Stimulated activated memory B cell treated with anti-CD40 and anti-IgM and Interleukin-4, amounts not matched to agents 10 μg/mL and 1 μg/mL and 100 μg/mL, for 72 hours (primary cell): ENCODE measurements at regions not wholly inside any gene's neighbourhood (a gene's known extent, or its start where the extent isn't known, plus 50 kb on each side); places are given as distances from the start of the nearest gene placed in this dataset.

Source experiments
- ATAC-seq: fragments of 150-1000 bp; cut with Tn5 transposase; 2 replicates; pipeline ENCODE4 v1.10.0; 2021
- H3K27ac Mint-ChIP-seq: one replicate; pipeline ENCODE4 v1.8.0; 2022; ENCODE audit warnings: mild to moderate bottlenecking, mixed read lengths
- H3K27me3 Mint-ChIP-seq: one replicate; pipeline ENCODE4 v1.8.0; 2022; ENCODE audit warnings: mixed read lengths
- H3K36me3 Mint-ChIP-seq: one replicate; pipeline ENCODE4 v1.8.0; 2022; ENCODE audit warnings: mixed read lengths
- H3K4me1 Mint-ChIP-seq: one replicate; pipeline ENCODE4 v1.8.0; 2022; ENCODE audit warnings: mixed read lengths
- H3K4me3 Mint-ChIP-seq: one replicate; pipeline ENCODE4 v1.8.0; 2022; ENCODE audit warnings: mild to moderate bottlenecking, moderate library complexity, mixed read lengths
- H3K9me3 Mint-ChIP-seq: one replicate; pipeline ENCODE4 v1.8.0; 2022; ENCODE audit warnings: mixed read lengths

DNA sequence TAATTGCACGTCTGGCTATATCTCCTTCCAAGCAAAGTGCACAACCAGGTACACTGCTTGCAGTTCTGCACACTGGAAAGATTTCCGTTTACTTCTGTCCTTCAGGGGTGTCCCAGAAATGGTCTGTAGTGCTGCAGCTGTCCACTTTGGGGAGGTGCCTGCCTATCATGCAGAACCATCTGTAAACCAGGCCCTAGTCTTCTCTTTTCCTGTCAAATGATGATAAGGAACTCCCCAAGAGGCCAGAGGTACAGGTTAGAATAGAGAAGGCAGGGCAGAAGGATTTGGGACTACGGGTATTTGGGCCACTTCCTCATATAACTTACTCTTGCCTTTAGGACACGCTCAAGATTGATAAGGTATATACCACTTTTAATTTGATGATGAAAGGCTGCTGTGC is 746.9 kb downstream of the FAT4 start:
- no peaks in the 10 kb centered on the region for H3K4me1 Mint-ChIP-seq
- peaks cover 3% of the 10 kb centered on the region for H3K9me3 Mint-ChIP-seq
- no peak for ATAC-seq
- H3K4me3 Mint-ChIP-seq = no peak overlapping the region
- H3K27me3 Mint-ChIP-seq = no peaks in the 10 kb centered on the region
- H3K27ac Mint-ChIP-seq = no peak overlapping the region
- H3K36me3 Mint-ChIP-seq = no peaks in the 10 kb centered on the region

DNA sequence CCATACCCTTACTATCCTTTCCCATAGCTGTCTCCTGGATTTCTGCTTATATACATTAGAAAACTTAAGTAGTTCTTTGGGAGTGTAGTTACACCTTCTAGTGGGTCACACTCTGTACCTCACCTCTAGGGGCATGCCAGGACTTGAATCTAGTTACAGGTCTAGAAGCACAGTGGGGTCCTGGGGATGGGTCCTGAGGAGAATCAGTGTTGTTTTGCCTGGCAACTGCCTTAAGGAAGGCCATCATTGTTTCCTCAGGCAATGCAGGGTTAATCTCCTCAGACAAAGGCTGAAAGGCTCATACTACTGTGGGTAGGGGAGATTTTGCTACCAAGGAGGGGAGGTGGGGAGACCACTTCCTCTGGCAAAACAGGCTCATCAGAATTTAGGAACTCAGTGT is 750.3 kb downstream of the FAT4 start:
- ATAC-seq = no peak
- Mint-ChIP-seq H3K36me3 (no peaks in the 10 kb centered on the region), H3K4me1 (no peaks in the 10 kb centered on the region), H3K9me3 (no peaks in the 10 kb centered on the region), H3K4me3 (no peak overlapping the region), H3K27ac (no peak overlapping the region), H3K27me3 (no peaks in the 10 kb centered on the region)

DNA sequence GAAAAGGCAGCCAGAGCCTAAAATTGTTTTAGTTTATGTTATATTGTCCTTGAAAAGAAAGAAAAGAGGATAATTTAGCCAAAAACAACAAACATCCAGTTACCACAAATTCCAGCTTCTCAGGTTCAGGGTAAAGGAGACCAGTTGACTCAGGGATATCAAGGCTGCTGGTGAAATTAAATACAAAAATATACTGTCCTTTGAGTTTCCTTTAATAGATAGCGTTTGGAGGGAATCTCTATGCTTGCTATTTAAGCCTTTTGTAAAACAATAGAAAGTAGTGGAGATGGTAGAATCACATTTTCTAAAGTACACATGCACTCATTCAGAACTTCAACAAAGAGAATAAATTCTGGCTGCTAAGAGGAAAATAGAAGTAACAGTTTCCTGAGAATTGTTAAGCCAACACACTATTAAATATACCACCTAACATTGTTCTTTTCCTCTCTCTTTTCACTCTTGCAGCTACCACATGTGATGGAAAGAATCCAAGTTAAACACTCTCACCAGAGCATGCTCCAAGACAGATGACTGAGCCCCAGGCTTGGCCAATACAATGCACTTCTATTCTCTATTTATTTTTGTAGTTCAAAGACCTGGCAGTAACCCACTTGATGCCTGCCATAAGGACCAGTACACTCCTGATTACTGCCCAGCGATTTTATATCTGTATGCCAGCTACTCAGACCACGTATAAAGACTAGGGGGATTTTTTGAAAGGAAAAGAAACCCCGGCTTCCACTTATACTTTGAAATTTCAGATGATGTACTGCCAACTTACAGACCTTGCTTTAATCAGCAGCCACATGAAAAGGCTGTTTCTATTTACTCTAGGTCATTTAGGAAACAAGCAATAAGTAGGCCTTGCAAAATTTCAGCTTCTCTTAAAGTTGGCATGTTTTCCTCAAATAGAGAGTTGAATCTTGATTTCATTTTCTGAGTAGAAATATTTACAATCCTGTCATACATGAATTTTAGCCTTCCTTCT is 756.9 kb downstream of the FAT4 start:
- Mint-ChIP-seq H3K27me3 (no peaks in the 10 kb centered on the region), H3K4me3 (no peak overlapping the region), H3K27ac (no peak overlapping the region), H3K4me1 (no peaks in the 10 kb centered on the region), H3K36me3 (no peaks in the 10 kb centered on the region), H3K9me3 (no peaks in the 10 kb centered on the region)
- no peak for ATAC-seq

DNA sequence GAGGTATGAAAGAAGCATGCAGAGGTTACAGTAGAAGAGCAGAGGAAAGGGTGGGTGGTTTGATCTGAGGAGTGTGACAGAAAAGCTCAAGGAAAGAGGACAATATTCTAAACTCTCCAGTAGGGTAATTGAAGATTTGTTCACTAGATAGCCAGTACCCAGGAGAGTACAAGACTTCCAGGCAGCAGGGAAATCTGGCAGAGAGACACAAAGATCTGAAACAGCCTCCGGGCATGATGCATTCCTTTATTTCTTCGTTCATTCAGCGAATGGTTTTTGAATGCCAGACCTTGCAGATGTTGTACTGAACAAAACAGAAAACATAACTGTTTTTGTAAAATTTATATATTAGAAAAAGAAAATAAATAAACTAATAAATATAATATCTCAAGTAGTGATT is 766.6 kb downstream of the FAT4 start:
- Mint-ChIP-seq H3K4me1 (no peaks in the 10 kb centered on the region), H3K27ac (no peak overlapping the region), H3K36me3 (no peaks in the 10 kb centered on the region), H3K9me3 (peaks cover 8% of the 10 kb centered on the region), H3K4me3 (no peak overlapping the region), H3K27me3 (no peaks in the 10 kb centered on the region)
- no peak for ATAC-seq

DNA sequence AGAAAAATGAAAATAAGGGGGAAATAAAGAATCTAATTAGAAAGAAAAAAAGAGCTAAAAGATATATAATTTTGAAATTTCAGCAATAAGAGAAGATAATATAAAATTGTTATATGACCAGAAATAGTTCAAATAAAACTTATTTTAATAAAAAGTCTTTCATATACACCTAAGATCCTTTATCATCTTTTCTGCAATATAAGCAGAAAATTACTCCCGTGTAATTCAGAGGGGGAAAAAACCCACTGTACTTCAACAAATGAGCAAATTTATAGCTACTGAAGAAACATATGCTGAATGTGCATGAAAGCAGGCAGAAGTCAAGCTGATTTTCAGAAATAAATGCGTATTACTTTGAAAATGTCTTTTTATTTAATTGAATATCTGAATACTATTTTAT is 771.3 kb downstream of the FAT4 start:
- Mint-ChIP-seq H3K27me3 (no peaks in the 10 kb centered on the region), H3K9me3 (peaks cover 10% of the 10 kb centered on the region), H3K27ac (no peak overlapping the region), H3K4me3 (no peak overlapping the region), H3K4me1 (no peaks in the 10 kb centered on the region), H3K36me3 (no peaks in the 10 kb centered on the region)
- no peak for ATAC-seq

DNA sequence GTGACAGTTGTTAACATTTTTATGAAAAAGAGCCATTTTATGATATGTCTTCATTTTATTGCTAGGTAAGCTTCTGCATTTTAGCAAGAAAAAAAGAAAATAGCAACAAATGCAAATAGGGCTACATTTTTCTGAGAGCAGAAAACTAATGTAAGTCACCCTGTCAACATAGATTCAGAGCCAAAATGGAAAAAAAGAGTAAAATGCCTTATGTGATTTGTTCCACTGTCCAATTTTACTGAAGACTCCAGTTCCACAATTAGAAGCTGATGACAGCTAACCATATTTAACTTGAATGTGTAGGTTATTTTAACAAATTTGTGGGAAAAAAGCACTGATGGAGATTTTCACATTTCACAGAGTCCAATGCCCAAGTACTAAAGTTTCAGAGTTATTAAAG is 772.3 kb downstream of the FAT4 start:
- H3K4me1 Mint-ChIP-seq = no peaks in the 10 kb centered on the region
- H3K36me3 Mint-ChIP-seq = no peaks in the 10 kb centered on the region
- H3K27me3 Mint-ChIP-seq = no peaks in the 10 kb centered on the region
- H3K4me3 Mint-ChIP-seq = no peak overlapping the region
- ATAC-seq = no peak
- no peak overlapping the region for H3K27ac Mint-ChIP-seq
- peaks cover 3% of the 10 kb centered on the region for H3K9me3 Mint-ChIP-seq

DNA sequence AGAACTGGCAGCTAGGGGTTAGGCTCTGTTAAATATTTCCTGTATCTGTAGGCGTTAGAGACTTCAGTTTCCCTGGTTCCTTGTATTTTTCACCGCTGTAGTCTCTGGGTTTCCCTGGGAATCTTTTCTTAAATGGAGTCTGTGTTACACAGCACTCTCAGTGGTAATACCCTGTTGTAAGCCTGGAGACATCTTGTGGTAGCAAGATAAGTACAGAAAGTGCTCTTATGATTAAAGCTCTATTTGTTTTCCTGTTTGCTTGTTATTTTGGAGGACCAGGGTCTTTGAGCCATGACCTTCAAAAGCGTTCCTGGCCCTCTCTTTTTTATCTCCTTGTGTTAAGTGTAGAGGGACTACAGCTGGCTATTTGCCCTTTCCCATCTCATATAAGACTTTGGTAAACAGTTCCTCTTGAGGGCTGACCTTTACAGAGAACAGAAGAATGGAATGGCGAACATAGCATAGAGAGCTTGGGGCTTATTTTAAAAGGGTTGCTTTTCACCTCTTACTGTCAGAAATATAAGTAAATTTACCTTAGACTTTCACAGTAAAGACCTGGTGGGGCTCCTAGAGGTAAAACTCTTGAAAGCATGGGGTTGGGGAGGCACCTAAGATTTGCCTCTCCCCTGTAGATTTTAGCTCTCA is 782.5 kb downstream of the FAT4 start:
- no peaks in the 10 kb centered on the region for H3K36me3 Mint-ChIP-seq
- H3K4me3 Mint-ChIP-seq = no peak overlapping the region
- no peak for ATAC-seq
- H3K27ac Mint-ChIP-seq = no peak overlapping the region
- no peaks in the 10 kb centered on the region for H3K4me1 Mint-ChIP-seq
- peaks cover 7% of the 10 kb centered on the region for H3K9me3 Mint-ChIP-seq
- H3K27me3 Mint-ChIP-seq = no peaks in the 10 kb centered on the region

DNA sequence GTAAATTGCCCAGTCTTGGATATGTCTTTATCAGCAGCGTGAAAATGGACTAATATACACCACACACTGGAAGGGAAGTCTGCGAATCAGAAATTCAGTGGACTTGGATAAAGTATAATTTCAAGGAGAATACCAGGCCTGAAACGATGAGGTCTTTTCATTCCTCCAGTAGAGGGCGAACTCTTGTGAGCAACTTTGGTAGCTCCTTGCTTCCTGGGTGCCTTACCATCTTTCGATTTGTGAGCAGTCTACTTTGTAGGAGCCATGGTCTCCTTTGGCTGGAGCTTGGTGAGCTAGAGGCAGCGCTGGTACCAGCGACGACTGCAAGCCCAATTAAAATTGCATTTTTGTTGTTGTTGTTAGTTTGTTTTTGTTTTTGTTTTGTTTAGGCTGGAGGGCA is 791.9 kb downstream of the FAT4 start:
- Mint-ChIP-seq H3K4me3 (no peak overlapping the region), H3K9me3 (peaks cover 8% of the 10 kb centered on the region), H3K27ac (no peak overlapping the region), H3K27me3 (no peaks in the 10 kb centered on the region), H3K36me3 (no peaks in the 10 kb centered on the region), H3K4me1 (no peaks in the 10 kb centered on the region)
- ATAC-seq = no peak

DNA sequence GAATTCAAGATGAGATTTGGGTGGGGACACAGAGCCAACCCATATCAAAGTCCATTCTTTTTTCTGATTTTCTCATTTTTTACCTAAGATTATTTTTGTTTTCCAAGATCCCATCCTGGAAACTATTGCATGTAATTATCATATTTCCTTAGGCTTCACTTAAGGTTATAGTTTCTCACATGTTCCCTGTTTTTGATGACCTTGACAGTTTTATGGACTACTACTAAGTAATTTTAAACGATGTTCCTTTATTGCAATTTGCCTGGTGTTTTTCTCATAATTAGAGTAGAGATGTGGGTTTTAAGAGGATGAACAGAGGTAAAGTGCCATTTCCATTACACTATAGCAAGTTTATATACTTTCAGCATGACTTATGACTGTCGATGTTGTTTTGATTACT is 795.1 kb downstream of the FAT4 start:
- Mint-ChIP-seq H3K9me3 (peaks cover 15% of the 10 kb centered on the region), H3K4me1 (no peaks in the 10 kb centered on the region), H3K36me3 (no peaks in the 10 kb centered on the region), H3K27me3 (no peaks in the 10 kb centered on the region), H3K4me3 (no peak overlapping the region), H3K27ac (no peak overlapping the region)
- no peak for ATAC-seq

DNA sequence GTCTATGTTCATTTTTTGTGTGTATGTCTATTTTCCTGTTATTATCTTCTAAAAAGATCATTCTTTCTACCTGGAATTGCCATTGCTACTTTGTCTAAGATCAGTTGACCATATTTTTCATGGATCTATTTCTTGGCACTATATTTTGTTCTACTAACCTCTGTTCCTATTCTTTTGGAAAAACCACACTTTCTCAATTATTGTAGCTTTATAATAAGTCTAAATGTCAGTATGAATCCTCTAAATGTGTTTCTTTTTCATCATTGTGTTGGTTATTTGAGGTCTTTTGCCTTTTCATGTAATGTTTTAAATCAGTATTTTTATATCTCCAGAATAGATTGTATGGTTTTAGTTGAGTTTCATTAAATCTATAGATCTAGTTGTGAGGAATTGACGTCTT is 798.3 kb downstream of the FAT4 start:
- no peak overlapping the region for H3K27ac Mint-ChIP-seq
- peaks cover 21% of the 10 kb centered on the region for H3K9me3 Mint-ChIP-seq
- H3K4me3 Mint-ChIP-seq = no peak overlapping the region
- ATAC-seq = no peak
- no peaks in the 10 kb centered on the region for H3K4me1 Mint-ChIP-seq
- H3K36me3 Mint-ChIP-seq = no peaks in the 10 kb centered on the region
- H3K27me3 Mint-ChIP-seq = no peaks in the 10 kb centered on the region

DNA sequence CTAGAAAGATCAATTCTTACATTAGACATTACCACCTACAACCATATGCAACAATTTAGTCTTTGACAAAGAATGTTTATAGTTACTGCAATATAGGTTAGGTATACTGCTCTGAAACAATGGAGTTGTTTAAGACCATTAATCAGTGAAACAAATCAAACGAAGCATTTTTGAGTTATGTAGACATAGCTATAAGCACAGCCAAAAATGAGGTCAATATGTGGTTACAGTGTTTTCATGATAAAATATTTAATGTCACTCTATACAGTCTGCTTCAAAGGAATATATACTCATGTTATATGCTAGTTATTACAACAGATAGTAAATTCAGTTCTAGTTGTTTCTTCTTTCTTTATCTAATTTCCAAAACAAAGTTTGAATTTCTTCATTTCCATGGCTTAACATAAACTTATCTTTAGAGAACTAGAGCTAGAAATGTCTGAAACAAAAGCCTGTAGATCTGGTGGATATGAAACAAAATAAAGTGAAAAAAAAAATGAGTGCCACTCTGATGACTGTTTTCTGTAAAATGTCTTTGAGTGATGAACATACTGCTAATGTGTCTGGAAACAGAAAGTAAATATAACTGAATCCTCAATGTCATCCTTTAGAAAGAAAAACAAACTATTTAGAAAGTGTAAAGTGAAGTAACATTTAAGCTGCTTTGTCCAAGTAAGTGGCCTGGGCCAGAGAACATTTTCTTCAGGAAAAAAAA is 809.0 kb downstream of the FAT4 start:
- Mint-ChIP-seq H3K27me3 (no peaks in the 10 kb centered on the region), H3K27ac (no peak overlapping the region), H3K36me3 (no peaks in the 10 kb centered on the region), H3K4me1 (no peaks in the 10 kb centered on the region), H3K9me3 (peaks cover under 1% of the 10 kb centered on the region), H3K4me3 (no peak overlapping the region)
- ATAC-seq = no peak

DNA sequence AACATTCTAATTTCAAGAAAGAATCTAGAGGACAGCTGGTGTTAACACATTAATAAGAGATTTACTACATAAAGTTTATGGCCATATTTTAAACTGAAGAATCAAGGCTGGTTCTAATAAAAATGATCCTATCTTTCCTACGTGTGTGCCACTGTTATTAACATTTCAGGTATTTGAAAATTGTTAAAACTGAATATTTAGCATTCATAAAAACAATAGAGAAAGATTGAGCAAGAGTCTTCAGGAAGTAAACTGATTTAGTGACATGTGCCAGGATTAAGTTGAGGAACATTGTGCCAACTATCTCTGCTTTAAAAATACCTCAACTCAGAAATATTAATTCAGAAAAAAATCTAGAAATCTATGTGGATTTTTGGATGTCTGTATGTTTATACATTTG is 810.1 kb downstream of the FAT4 start:
- no peak for ATAC-seq
- no peaks in the 10 kb centered on the region for H3K36me3 Mint-ChIP-seq
- no peaks in the 10 kb centered on the region for H3K27me3 Mint-ChIP-seq
- no peak overlapping the region for H3K4me3 Mint-ChIP-seq
- H3K27ac Mint-ChIP-seq = no peak overlapping the region
- H3K4me1 Mint-ChIP-seq = no peaks in the 10 kb centered on the region
- H3K9me3 Mint-ChIP-seq = no peaks in the 10 kb centered on the region

DNA sequence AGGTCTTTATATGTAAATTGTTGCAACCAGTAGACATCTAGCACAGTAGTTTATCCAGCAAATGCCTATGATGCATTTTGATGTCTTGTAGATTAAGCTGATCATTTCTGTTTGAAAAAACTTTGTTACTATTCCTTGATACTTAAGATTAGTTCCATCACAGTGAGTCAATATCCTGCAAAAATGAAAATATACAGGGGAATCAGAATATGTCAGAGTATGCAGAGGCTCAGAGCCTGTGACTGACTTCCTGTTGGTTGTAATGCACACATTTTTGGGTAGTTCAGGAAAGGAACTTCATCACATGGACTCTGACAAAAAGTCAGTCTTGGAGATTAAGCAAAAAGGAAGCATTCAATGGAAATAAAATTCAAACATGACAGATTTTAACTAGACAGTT is 815.5 kb downstream of the FAT4 start:
- no peak for ATAC-seq
- Mint-ChIP-seq H3K36me3 (no peaks in the 10 kb centered on the region), H3K9me3 (peaks cover 8% of the 10 kb centered on the region), H3K27ac (no peak overlapping the region), H3K4me1 (no peaks in the 10 kb centered on the region), H3K4me3 (no peak overlapping the region), H3K27me3 (no peaks in the 10 kb centered on the region)

DNA sequence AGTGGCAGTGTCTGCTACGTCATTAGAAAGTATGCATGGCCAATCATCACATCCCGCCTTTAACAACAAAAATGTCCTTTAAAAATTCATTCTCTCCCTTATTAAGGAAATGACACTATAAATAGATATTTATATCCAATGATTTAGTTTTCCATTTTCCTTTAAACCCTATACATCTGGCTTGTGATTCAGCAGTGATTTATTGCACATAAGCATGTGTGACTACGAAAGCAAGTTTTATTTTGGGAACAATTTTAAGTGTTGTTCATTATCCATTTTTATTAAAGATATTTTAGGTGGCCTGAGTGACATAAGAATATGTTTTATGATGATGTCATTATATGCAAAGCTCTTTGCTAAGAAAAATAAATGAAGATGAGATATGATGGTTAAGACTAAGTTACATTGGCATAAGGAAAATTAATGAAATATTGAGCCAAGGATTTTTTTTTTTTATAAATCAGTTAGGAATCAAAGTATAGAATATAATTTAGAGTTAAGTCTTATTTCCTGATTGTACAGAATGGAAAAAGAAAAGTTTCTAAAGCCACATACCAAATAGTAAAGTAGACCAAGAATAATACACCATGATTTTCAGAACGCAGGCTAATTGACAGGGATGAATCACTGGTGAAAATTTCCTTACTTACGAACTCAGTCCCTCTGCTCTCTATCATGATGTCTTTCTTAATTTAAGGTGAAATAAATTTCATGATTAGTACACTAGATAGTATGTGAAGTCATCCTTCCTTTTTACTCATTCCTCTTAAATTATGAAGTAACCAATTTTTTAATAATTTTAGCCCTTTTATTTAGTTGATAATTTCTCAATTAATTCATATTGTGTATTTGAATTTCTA is 822.4 kb downstream of the FAT4 start:
- Mint-ChIP-seq H3K36me3 (no peaks in the 10 kb centered on the region), H3K4me3 (no peak overlapping the region), H3K4me1 (no peaks in the 10 kb centered on the region), H3K27ac (no peak overlapping the region), H3K9me3 (peaks cover 4% of the 10 kb centered on the region), H3K27me3 (no peaks in the 10 kb centered on the region)
- ATAC-seq = no peak

DNA sequence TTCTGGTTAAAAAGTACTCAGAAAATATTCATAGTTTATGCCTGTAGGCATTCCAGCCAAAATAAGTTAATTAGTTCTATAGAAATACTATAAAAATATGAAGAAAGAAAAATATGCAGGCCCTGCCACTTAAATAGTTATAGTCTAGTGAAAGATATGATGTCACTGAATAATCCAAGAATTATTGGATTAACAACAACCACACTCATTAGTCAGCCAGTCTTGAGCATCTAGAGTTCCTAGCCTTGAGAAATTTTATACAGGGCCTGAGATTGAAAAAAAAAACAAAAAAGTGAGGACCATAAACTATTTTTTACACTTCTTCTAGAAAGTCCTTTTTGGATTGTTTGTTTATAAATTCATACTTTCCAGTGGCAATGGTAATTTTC is 823.0 kb downstream of the FAT4 start:
- Mint-ChIP-seq H3K36me3 (no peaks in the 10 kb centered on the region), H3K27me3 (no peaks in the 10 kb centered on the region), H3K9me3 (peaks cover 4% of the 10 kb centered on the region), H3K4me3 (no peak overlapping the region), H3K4me1 (no peaks in the 10 kb centered on the region), H3K27ac (no peak overlapping the region)
- no peak for ATAC-seq
